ENCODE measurements at regions not wholly inside any gene's neighbourhood (a gene's known extent, or its start where the extent isn't known, plus 50 kb on each side); places are given as distances from the start of the nearest gene placed in this dataset.
A peak's percentile ranks its signal among the peaks of the same experiment; 100 is the strongest.

DNA sequence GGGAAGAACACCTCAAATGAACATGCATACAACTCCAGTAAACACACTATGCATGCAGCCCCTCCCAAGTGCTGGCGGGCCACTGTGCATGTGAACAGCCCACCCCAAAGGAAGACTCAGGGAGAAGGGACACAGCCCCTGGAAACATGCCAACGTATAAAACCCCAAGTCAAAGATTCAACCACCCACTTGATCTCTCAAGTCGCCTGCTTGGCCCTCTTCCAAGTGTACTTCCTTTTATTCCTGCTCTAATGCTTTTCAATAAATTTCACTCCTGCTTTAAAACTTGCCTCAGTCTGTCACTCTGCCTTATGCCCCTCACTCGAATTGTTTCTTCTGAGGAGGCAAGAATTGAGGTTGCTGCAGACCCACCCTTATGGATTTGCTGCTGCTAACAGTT is 139.1 kb downstream of the C1D start:
- Histone ChIP-seq H2AFZ (ENCODE audit: low read depth, low read length) (no peak overlapping the region), H3K27me3 (ENCODE audit: control insufficient read depth in 2 of 2, insufficient read depth in 2 of 2, low read length in 2 of 2) (no peaks in the 10 kb centered on the region), H3K4me1 (ENCODE audit: control insufficient read depth, extremely low read depth, insufficient read depth, low read length) (peaks cover 13% of the 10 kb centered on the region), H3K27ac (ENCODE audit: insufficient read depth, low read depth, low read length) (no peak overlapping the region), H3K9ac (replicated peaks; ENCODE audit: extremely low read depth, insufficient read depth, low read length) (no peak overlapping the region), H3K79me2 (ENCODE audit: control insufficient read depth, insufficient read depth, low read length) (no peaks in the 10 kb centered on the region), H3K4me2 (ENCODE audit: insufficient read depth, low read length) (no peak overlapping the region), H3K9me1 (replicated peaks; ENCODE audit: control insufficient read depth, extremely low read depth, insufficient read depth, low read length) (no peaks in the 10 kb centered on the region), H3K9me3 (replicated peaks; ENCODE audit: control insufficient read depth, insufficient read depth, low read length) (no peaks in the 10 kb centered on the region), H3K4me3 (replicated peaks in 1 of 3; ENCODE audit: insufficient read depth in 1 of 3, low read depth in 1 of 3, low read length in 3 of 3) (no peak overlapping the region), H4K20me1 (replicated peaks; ENCODE audit: control insufficient read depth, extremely low read depth, insufficient read depth, low read length) (no peaks in the 10 kb centered on the region), H3K36me3 (ENCODE audit: control insufficient read depth in 2 of 2, extremely low read depth in 1 of 2, insufficient read depth in 2 of 2, low read length in 2 of 2) (no peaks in the 10 kb centered on the region)
- BruUV-seq (replicated peaks) = no TSS peak
- CTCF ChIA-PET = no interaction called here
- intact Hi-C loops (cut with micrococcal nuclease) = no loop called here
- DNase-seq (ENCODE audit: low read depth, low spot score) = peak; percentile 30
- FAIRE-seq = peak; percentile 33
- dilution Hi-C loops (cut with MboI; ENCODE audit: extremely low pct_ligation_motif_present, low sequenced_read_pairs) = no loop called here
- TF ChIP-seq JUN (IDR thresholded peaks at IDR 0.05; ENCODE audit: borderline replicate concordance, insufficient read depth, insufficient read length, low read depth) (no peak), GATA2 (IDR thresholded peaks at IDR 0.05; ENCODE audit: insufficient read depth, insufficient read length, low read depth, low read length) (no peak), MAX (IDR thresholded peaks at IDR 0.05; ENCODE audit: insufficient read depth, insufficient read length) (no peak)
- TF ChIP-seq, protein P1, sequence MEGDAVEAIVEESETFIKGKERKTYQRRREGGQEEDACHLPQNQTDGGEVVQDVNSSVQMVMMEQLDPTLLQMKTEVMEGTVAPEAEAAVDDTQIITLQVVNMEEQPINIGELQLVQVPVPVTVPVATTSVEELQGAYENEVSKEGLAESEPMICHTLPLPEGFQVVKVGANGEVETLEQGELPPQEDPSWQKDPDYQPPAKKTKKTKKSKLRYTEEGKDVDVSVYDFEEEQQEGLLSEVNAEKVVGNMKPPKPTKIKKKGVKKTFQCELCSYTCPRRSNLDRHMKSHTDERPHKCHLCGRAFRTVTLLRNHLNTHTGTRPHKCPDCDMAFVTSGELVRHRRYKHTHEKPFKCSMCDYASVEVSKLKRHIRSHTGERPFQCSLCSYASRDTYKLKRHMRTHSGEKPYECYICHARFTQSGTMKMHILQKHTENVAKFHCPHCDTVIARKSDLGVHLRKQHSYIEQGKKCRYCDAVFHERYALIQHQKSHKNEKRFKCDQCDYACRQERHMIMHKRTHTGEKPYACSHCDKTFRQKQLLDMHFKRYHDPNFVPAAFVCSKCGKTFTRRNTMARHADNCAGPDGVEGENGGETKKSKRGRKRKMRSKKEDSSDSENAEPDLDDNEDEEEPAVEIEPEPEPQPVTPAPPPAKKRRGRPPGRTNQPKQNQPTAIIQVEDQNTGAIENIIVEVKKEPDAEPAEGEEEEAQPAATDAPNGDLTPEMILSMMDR (IDR thresholded peaks at IDR 0.05; ENCODE audit: extremely low read depth in 1 of 2, insufficient read depth in 1 of 2, low read depth in 1 of 2, low read length in 2 of 2) = no peak
- POLR2A ChIA-PET = no interaction called here

GRCh38 chr2:67927501-67927900 is 135.3 kb downstream of the C1D start:
- ChIA-PET POLR2A (no interaction called here), CTCF (no interaction called here)
- no peaks in the 10 kb centered on the region for H3K27me3 ChIP-seq (ENCODE audit: control insufficient read depth in 2 of 2, insufficient read depth in 2 of 2, low read length in 2 of 2)
- TF ChIP-seq JUN (IDR thresholded peaks at IDR 0.05; ENCODE audit: borderline replicate concordance, insufficient read depth, insufficient read length, low read depth) = no peak
- TF ChIP-seq, protein P1 (IDR thresholded peaks at IDR 0.05; ENCODE audit: extremely low read depth in 1 of 2, insufficient read depth in 1 of 2, low read depth in 1 of 2, low read length in 2 of 2) = no peak
- no peak for TF ChIP-seq EZH2 (IDR thresholded peaks at IDR 0.05; ENCODE audit: borderline replicate concordance, low read depth, low read length, severe bottlenecking)
- TF ChIP-seq FOS (IDR thresholded peaks at IDR 0.05; ENCODE audit: borderline replicate concordance, insufficient read depth, low read length) = no peak
- no peak for TF ChIP-seq GATA2 (IDR thresholded peaks at IDR 0.05; ENCODE audit: insufficient read depth, insufficient read length, low read depth, low read length)
- TF ChIP-seq MAX (IDR thresholded peaks at IDR 0.05; ENCODE audit: insufficient read depth, insufficient read length) = no peak
- TF ChIP-seq POLR2AphosphoS5 (IDR thresholded peaks at IDR 0.05; ENCODE audit: insufficient read depth, low read depth, low read length) = no peak
- no peak for TF ChIP-seq MYC (IDR thresholded peaks at IDR 0.05; ENCODE audit: low read depth, low read length)
- no peak for TF ChIP-seq POLR2A (IDR thresholded peaks at IDR 0.05; ENCODE audit: low read depth, low read length)
- no peaks in the 10 kb centered on the region for H3K9me1 ChIP-seq (replicated peaks; ENCODE audit: control insufficient read depth, extremely low read depth, insufficient read depth, low read length)
- H3K36me3 ChIP-seq (ENCODE audit: control insufficient read depth in 2 of 2, extremely low read depth in 1 of 2, insufficient read depth in 2 of 2, low read length in 2 of 2) = no peaks in the 10 kb centered on the region
- H3K27ac ChIP-seq (ENCODE audit: insufficient read depth, low read depth, low read length) = no peak overlapping the region
- no peak overlapping the region for H3K9ac ChIP-seq (replicated peaks; ENCODE audit: extremely low read depth, insufficient read depth, low read length)
- no peak overlapping the region for H3K4me3 ChIP-seq (replicated peaks in 1 of 3; ENCODE audit: insufficient read depth in 1 of 3, low read depth in 1 of 3, low read length in 3 of 3)
- H4K20me1 ChIP-seq (replicated peaks; ENCODE audit: control insufficient read depth, extremely low read depth, insufficient read depth, low read length) = no peaks in the 10 kb centered on the region
- H3K79me2 ChIP-seq (ENCODE audit: control insufficient read depth, insufficient read depth, low read length) = no peaks in the 10 kb centered on the region
- no peak overlapping the region for H3K4me2 ChIP-seq (ENCODE audit: insufficient read depth, low read length)
- H3K4me1 ChIP-seq (ENCODE audit: control insufficient read depth, extremely low read depth, insufficient read depth, low read length) = peaks cover 7% of the 10 kb centered on the region
- FAIRE-seq (no peak), DNase-seq (ENCODE audit: low read depth, low spot score) (no peak)
- H2AFZ ChIP-seq (ENCODE audit: low read depth, low read length) = no peak overlapping the region
- intact Hi-C loops (cut with micrococcal nuclease) = no loop called here
- dilution Hi-C loops (cut with MboI; ENCODE audit: extremely low pct_ligation_motif_present, low sequenced_read_pairs) = no loop called here
- H3K9me3 ChIP-seq (replicated peaks; ENCODE audit: control insufficient read depth, insufficient read depth, low read length) = no peaks in the 10 kb centered on the region
- no TSS peak for BruUV-seq (replicated peaks)
